ENCODE measurements at regions not wholly inside any gene's neighbourhood (a gene's known extent, or its start where the extent isn't known, plus 50 kb on each side); places are given as distances from the start of the nearest gene placed in this dataset.

GRCh38 chr5:164375051-164375450, 869.6 kb downstream of the MAT2B start:
- TF ChIP-seq CTCF (IDR thresholded peaks at IDR 0.05) (no peak), POLR2A (IDR thresholded peaks at IDR 0.05) (no peak)
- no peak overlapping the region for H3K4me3 ChIP-seq
- no peak for ATAC-seq

GRCh38 chr5:164376843-164377242, 871.4 kb downstream of the MAT2B start:
- Histone ChIP-seq H3K27me3 (no peaks in the 10 kb centered on the region), H3K9me3 (no peaks in the 10 kb centered on the region), H3K4me3 (no peak overlapping the region), H3K36me3 (no peaks in the 10 kb centered on the region), H3K4me1 (no peaks in the 10 kb centered on the region), H3K27ac (no peak overlapping the region)
- TF ChIP-seq POLR2A (IDR thresholded peaks at IDR 0.05) = no peak
- no peak for TF ChIP-seq CTCF (IDR thresholded peaks at IDR 0.05)
- intact Hi-C loops (cut with DNase I) = no loop called here
- no peak for DNase-seq
- no peak for ATAC-seq

More at GRCh38 chr5:164375051-164375450, 869.6 kb downstream of the MAT2B start:
- Histone ChIP-seq H3K27me3 (no peaks in the 10 kb centered on the region), H3K4me1 (no peaks in the 10 kb centered on the region), H3K36me3 (no peaks in the 10 kb centered on the region), H3K27ac (no peak overlapping the region), H3K9me3 (no peaks in the 10 kb centered on the region)
- intact Hi-C loops (cut with DNase I) = no loop called here
- no peak for DNase-seq
- 62% methylated on average over 1 of the region's 1 CpG for WGBS (ENCODE audit: insufficient coverage, low coverage, low lambda C conversion rate, missing lambda C conversion rate)

- DNase-seq = no peak
- H3K4me3 ChIP-seq = no peak overlapping the region
- H3K4me1 ChIP-seq = no peaks in the 10 kb centered on the region
- no peaks in the 10 kb centered on the region for H3K9me3 ChIP-seq
- no peaks in the 10 kb centered on the region for H3K36me3 ChIP-seq
- no peaks in the 10 kb centered on the region for H3K27me3 ChIP-seq
- intact Hi-C loops (cut with DNase I) = no loop called here
- TF ChIP-seq POLR2A (IDR thresholded peaks at IDR 0.05) = no peak
- TF ChIP-seq CTCF (IDR thresholded peaks at IDR 0.05) = no peak
- H3K27ac ChIP-seq = no peak overlapping the region
- no peak for ATAC-seq
Observed at GRCh38 chr5:164377746-164378145, 872.3 kb downstream of the MAT2B start.

- Histone ChIP-seq H3K36me3 (no peaks in the 10 kb centered on the region), H3K27me3 (no peaks in the 10 kb centered on the region), H3K4me1 (no peaks in the 10 kb centered on the region), H3K9me3 (no peaks in the 10 kb centered on the region), H3K4me3 (no peak overlapping the region), H3K27ac (no peak overlapping the region)
- DNase-seq (no peak), ATAC-seq (no peak)
- WGBS (ENCODE audit: insufficient coverage, low coverage, low lambda C conversion rate, missing lambda C conversion rate) = 39% methylated on average over 2 of the region's 2 CpGs
- intact Hi-C loops (cut with DNase I) = no loop called here
- no peak for TF ChIP-seq POLR2A (IDR thresholded peaks at IDR 0.05)
- no peak for TF ChIP-seq CTCF (IDR thresholded peaks at IDR 0.05)
Observed at GRCh38 chr5:164383662-164384061, 878.2 kb downstream of the MAT2B start.

GRCh38 chr5:164392531-164392930, 887.1 kb downstream of the MAT2B start:
- intact Hi-C loops (cut with DNase I) = no loop called here
- no peaks in the 10 kb centered on the region for H3K36me3 ChIP-seq
- no peak overlapping the region for H3K4me3 ChIP-seq
- ATAC-seq (no peak), DNase-seq (no peak)
- H3K27me3 ChIP-seq = no peaks in the 10 kb centered on the region
- no peaks in the 10 kb centered on the region for H3K4me1 ChIP-seq
- no peaks in the 10 kb centered on the region for H3K9me3 ChIP-seq
- TF ChIP-seq CTCF (IDR thresholded peaks at IDR 0.05) (no peak), POLR2A (IDR thresholded peaks at IDR 0.05) (no peak)
- no peak overlapping the region for H3K27ac ChIP-seq
